ENCODE measurements at regions not wholly inside any gene's neighbourhood (a gene's known extent, or its start where the extent isn't known, plus 50 kb on each side); places are given as distances from the start of the nearest gene placed in this dataset.

DNA sequence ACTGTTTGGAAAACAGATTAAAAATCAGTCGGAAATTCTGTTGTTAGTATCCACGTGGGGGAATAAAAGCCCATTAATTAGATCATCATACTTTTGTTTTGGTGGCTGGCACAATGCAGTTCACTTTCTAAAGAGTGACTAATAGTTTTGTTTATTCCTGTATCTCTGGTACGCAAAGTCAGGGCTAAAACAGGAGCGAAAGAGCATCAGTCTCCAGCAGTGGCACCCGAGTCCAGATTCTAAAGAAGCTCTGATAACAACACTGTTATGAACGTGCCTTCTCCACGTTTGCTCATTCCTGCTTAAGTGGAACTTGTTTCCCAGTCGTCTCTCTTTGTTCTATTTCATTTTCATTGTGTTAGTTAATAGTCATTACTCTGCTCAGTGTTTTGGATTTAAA, 69.6 kb downstream of the HSPA13 start:
- DNase-seq = no peak
- no peaks in the 10 kb centered on the region for H3K4me1 ChIP-seq
- no peaks in the 10 kb centered on the region for H3K36me3 ChIP-seq
- intact Hi-C loops (cut with DNase I) = no loop called here
- WGBS, 4 donors = 59 to 70% (median 62%) methylated on average over 8 of the region's 8 CpGs
- H3K4me3 ChIP-seq = no peak overlapping the region
- H3K27ac ChIP-seq = no peak overlapping the region
- no peaks in the 10 kb centered on the region for H3K9me3 ChIP-seq
- peaks cover 0 to 6% (median 0%) of the 10 kb centered on the region in 9 donors for H3K27me3 ChIP-seq
- no peak for TF ChIP-seq POLR2A (IDR thresholded peaks at IDR 0.05)
- TF ChIP-seq, protein P1, sequence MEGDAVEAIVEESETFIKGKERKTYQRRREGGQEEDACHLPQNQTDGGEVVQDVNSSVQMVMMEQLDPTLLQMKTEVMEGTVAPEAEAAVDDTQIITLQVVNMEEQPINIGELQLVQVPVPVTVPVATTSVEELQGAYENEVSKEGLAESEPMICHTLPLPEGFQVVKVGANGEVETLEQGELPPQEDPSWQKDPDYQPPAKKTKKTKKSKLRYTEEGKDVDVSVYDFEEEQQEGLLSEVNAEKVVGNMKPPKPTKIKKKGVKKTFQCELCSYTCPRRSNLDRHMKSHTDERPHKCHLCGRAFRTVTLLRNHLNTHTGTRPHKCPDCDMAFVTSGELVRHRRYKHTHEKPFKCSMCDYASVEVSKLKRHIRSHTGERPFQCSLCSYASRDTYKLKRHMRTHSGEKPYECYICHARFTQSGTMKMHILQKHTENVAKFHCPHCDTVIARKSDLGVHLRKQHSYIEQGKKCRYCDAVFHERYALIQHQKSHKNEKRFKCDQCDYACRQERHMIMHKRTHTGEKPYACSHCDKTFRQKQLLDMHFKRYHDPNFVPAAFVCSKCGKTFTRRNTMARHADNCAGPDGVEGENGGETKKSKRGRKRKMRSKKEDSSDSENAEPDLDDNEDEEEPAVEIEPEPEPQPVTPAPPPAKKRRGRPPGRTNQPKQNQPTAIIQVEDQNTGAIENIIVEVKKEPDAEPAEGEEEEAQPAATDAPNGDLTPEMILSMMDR (IDR thresholded peaks at IDR 0.05) = no peak
- ATAC-seq = no peak

DNA sequence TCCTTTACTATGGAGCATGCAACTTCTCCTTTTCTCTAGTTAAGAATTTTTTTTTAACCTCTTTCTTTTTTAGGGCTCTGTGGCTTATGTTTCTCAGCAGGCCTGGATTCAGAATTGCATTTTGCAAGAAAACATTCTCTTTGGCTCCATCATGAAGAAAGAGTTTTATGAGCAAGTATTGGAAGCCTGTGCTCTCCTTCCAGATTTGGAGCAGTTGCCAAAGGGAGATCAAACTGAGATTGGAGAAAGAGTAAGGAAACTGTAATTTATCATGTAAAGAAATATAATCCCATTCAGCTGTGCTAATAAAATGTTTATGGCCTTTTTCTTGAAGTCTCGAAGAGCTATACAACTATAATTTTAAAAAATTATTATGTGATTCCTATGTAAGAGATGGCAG, 70.1 kb downstream of the HSPA13 start:
- WGBS, 4 donors = 63 to 75% (median 72%) methylated on average over 1 of the region's 1 CpG
- TF ChIP-seq, protein P1 (IDR thresholded peaks at IDR 0.05) = no peak
- no peak for TF ChIP-seq POLR2A (IDR thresholded peaks at IDR 0.05)
- no peak overlapping the region for H3K27ac ChIP-seq
- no peaks in the 10 kb centered on the region for H3K36me3 ChIP-seq
- no peak overlapping the region for H3K4me3 ChIP-seq
- intact Hi-C loops (cut with DNase I) = no loop called here
- H3K4me1 ChIP-seq = no peaks in the 10 kb centered on the region
- H3K27me3 ChIP-seq = peaks cover 0 to 6% (median 0%) of the 10 kb centered on the region in 9 donors
- H3K9me3 ChIP-seq = no peaks in the 10 kb centered on the region
- no peak for ATAC-seq
- DNase-seq = no peak

GRCh38 chr21:14308234-14308633, 74.7 kb downstream of the HSPA13 start:
- Histone ChIP-seq H3K4me1 (peaks cover 0 to 2% (median 0%) of the 10 kb centered on the region in 12 donors), H3K27me3 (no peaks in the 10 kb centered on the region), H3K27ac (no peak overlapping the region), H3K4me3 (no peak overlapping the region), H3K9me3 (no peaks in the 10 kb centered on the region), H3K36me3 (no peaks in the 10 kb centered on the region)
- no peak for DNase-seq
- whole genome bisulfite sequencing, 4 donors = 58 to 60% (median 59%) methylated on average over 5 of the region's 5 CpGs
- TF ChIP-seq, protein P1 (IDR thresholded peaks at IDR 0.05) = no peak
- TF ChIP-seq POLR2A (IDR thresholded peaks at IDR 0.05) = no peak
- ATAC-seq = no peak
- intact Hi-C loops (cut with DNase I) = no loop called here

DNA sequence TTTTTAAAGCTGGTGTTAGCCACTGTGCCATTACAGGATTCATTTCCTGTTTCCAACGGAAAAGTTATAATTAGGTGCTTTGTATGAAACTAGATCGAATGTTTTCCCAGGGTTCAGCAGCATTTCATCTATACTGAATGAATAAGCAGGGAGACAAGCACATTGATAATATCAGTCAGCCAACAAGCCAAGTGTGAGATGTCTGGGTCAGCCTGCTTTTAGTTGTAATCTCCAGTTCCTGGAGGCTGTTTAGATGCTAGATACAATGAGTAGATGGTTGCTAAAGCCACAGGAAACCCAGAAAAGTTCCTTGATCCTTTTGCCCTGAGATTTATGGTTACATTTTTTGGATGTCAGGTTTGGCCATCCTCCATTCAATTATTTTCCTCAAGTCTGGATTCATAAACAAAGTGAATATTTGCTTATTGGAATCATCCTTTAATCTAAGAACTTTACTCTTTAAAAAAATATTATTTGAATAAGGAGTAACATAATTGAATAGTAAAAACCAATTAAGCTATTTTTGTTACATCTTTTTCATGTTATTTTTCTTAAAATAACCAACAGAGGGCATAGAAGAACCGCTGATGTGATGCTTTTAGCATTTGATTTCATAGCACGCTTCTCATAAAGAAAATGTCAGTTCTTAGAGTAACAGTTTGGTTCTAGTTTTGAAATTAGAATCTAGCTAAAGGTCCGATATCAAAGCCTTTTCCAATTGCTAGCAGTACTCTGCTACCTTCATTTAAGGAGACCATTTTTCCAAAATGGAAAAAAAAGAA, 76.6 kb downstream of the HSPA13 start:
- Histone ChIP-seq H3K4me3 (no peak overlapping the region), H3K4me1 (peaks cover 0 to 2% (median 0%) of the 10 kb centered on the region in 12 donors), H3K36me3 (no peaks in the 10 kb centered on the region), H3K27ac (no peak overlapping the region), H3K9me3 (no peaks in the 10 kb centered on the region), H3K27me3 (no peaks in the 10 kb centered on the region)
- WGBS, 4 donors = 39 to 45% (median 40%) methylated on average over 5 of the region's 5 CpGs
- no peak for TF ChIP-seq POLR2A (IDR thresholded peaks at IDR 0.05)
- TF ChIP-seq, protein P1 (IDR thresholded peaks at IDR 0.05) = peak in 5 of 12 donors; percentile 12 to 33 (median 27)
- ATAC-seq (no peak), DNase-seq (no peak)
- intact Hi-C loops (cut with DNase I) = no loop called here
